GM12865 (cell line): ENCODE measurements at regions not wholly inside any gene's neighbourhood (a gene's known extent, or its start where the extent isn't known, plus 50 kb on each side); places are given as distances from the start of the nearest gene placed in this dataset.

Experiments
- DNase-seq: peaks from one replicate; pipeline ENCODE4 v3.0.0; 2010; ENCODE audit warnings: low read depth
- H3K4me3 ChIP-seq: 2 replicates; pipeline ENCODE4 v1.5.1; 2011; ENCODE audit warnings: mild to moderate bottlenecking, low read depth, low read length, control low read depth
- TF ChIP-seq, protein P1 (sequence below): IDR thresholded peaks from 2 replicates; pipeline ENCODE4 v1.5.1; 2011; ENCODE audit warnings: low read length, control low read depth, low read depth, inconsistent platforms; ENCODE audit not compliant: insufficient read depth; ENCODE audit errors: missing control alignments

DNA sequence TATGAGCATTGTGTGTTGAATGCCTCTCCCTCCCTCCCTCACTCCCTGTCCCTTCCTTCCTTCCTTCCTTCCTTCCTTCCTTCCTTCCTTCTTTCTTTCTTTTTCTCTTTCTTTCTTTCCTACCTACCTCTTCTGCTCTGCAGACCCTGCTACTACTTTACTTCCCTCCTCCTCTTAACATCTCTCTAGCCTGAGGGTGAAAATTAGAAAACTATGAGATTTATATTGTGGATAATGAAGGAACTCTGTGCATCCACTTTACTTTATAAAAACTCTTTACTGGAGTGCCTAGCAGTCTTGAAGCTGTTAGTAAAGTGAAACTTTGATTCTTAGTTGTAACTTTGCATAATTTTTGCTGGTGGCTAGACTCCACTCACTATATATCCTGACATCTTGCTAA is 572.2 kb downstream of the RWDD3 start:
- DNase-seq = no peak
- TF ChIP-seq, protein P1, sequence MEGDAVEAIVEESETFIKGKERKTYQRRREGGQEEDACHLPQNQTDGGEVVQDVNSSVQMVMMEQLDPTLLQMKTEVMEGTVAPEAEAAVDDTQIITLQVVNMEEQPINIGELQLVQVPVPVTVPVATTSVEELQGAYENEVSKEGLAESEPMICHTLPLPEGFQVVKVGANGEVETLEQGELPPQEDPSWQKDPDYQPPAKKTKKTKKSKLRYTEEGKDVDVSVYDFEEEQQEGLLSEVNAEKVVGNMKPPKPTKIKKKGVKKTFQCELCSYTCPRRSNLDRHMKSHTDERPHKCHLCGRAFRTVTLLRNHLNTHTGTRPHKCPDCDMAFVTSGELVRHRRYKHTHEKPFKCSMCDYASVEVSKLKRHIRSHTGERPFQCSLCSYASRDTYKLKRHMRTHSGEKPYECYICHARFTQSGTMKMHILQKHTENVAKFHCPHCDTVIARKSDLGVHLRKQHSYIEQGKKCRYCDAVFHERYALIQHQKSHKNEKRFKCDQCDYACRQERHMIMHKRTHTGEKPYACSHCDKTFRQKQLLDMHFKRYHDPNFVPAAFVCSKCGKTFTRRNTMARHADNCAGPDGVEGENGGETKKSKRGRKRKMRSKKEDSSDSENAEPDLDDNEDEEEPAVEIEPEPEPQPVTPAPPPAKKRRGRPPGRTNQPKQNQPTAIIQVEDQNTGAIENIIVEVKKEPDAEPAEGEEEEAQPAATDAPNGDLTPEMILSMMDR = no peak
- H3K4me3 ChIP-seq = no peak overlapping the region

DNA sequence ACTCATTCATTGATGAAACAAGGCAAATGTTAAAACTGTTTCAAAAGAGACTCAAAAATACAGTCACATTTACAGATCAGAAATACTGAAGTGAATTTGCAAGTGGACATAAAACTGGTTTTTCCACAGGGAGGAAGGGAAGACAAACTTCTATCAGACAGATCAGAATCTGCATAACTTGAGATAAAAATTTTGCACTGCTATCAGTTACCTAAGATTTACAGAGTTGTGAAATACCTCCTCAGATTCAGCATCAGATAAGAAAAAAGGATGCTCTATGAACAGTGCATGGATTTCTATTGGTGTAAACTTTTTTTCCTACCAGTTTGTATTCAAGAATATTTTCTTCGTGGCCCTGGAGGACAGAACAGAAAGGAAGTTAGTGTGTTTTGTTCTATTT is 575.4 kb downstream of the RWDD3 start:
- DNase-seq = no peak
- H3K4me3 ChIP-seq = no peak overlapping the region
- TF ChIP-seq, protein P1 = no peak

DNA sequence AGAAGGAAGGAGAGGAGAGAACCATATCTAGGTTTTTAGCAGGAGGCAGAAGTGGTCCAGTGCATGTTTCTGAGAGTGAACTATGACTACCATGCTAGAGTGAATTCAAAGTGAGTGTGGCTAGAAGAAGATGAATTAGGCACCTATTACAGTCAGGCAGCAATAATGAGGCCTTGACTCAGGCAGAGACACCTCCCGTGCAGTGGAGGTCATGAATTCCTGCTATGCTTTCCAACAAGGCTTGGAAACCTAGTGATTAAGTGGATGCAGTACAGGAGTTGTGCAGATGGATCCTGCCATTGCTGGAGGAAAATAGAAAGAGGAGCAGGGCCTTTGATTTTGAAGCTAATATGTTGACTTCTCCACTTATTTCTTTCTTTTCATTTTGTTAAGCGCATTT is 581.5 kb downstream of the RWDD3 start:
- TF ChIP-seq, protein P1 = no peak
- H3K4me3 ChIP-seq = no peak overlapping the region
- no peak for DNase-seq

DNA sequence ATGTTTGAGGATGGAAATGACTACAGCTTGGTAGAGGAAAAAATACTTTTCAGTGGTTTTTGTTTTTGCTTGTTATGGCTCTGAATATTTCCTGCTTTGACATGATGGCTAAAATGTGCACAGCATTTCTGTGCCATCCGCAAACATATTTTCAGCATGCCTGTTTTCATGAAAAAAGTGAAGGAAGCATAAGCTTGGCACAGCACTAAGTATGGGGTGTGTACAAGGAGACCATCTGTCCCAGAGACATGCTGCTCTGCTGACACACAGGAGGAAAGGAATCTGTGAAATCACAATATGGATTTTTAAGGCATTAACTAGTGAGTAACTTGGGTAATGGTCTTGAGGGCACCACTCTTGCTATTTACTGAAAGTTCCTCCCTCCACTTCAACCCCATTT is 595.5 kb downstream of the RWDD3 start:
- H3K4me3 ChIP-seq = no peak overlapping the region
- TF ChIP-seq, protein P1 = no peak
- DNase-seq = no peak

DNA sequence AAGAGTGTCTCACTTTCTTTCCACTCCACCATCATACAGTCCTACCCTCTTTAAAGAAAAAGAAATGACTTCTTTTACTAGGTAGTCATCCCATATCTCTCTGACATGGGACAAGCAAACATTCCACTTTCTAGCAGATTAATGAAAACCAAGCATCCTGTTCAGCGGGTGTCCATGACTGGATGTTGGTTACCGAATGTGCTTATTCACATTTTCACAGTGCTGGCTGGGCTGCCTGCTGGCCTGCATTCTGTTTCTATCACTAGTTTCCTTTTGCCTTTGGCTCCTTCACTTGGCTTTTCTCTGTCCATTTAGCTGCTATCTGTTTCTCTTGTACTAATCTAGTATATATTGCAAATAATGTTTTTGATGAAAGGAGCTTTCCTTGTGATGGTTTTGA is 598.4 kb downstream of the RWDD3 start:
- DNase-seq = no peak
- TF ChIP-seq, protein P1 = no peak
- H3K4me3 ChIP-seq = no peak overlapping the region

DNA sequence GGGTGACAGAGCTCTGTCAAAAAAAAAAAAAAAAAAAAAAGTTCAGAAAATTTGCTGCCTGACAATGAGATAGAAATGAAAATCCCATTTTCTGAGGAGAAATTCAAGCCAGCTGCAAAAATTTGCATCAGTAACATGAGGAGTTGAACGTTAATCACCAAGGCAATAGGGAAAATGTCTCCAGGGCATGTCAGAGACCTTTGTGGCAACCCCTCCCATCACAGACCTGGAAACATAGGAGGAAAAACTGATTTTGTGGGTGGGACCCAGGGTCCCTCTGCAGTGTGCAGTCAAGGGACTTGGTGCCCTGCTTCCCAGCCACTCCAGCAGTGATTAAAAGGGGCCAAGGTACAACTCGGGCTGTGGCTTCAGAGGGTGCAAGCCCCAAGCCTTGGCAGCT is 615.4 kb downstream of the RWDD3 start:
- TF ChIP-seq, protein P1 = no peak
- no peak overlapping the region for H3K4me3 ChIP-seq
- no peak for DNase-seq

DNA sequence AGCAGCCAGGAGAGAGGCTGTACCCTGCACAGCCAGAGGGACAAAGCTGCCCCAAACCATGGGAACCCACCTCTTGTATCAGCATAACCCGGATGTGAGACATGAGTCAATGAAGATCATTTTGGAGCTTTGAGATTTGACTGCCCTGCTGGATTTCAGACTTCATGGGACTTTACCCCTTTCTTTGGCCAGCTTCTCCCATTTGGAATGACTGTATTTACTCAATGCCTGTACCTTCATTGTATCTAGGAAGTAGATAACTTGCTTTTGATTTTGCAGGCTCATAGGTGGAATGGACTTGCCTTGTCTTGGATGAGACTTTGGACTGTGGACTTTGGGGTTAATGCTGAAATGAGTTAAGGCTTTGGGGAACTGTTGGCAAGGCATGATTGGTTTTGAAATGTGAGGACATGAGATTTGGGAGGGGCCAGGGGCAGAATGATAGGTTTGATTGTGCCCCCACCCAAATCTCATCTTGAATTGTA is 616.2 kb downstream of the RWDD3 start:
- no peak for DNase-seq
- TF ChIP-seq, protein P1 = no peak
- H3K4me3 ChIP-seq = no peak overlapping the region
